ENCODE measurements at regions not wholly inside any gene's neighbourhood (a gene's known extent, or its start where the extent isn't known, plus 50 kb on each side); places are given as distances from the start of the nearest gene placed in this dataset.

- Histone ChIP-seq H3K79me2 (ENCODE audit: low read depth) (no peaks in the 10 kb centered on the region), H3F3A (ENCODE audit: low read depth) (no peaks in the 10 kb centered on the region), H3K4me1 (no peaks in the 10 kb centered on the region), H3K4me2 (no peak overlapping the region), H4K20me1 (ENCODE audit: low read depth) (no peaks in the 10 kb centered on the region), H3K9me3 (ENCODE audit: low read depth) (no peaks in the 10 kb centered on the region), H3K9ac (no peak overlapping the region), H3K27ac (no peak overlapping the region), H3K27me3 (no peaks in the 10 kb centered on the region), H2AFZ (replicated peaks) (no peak overlapping the region), H3K4me3 (no peak overlapping the region), H3K36me3 (no peaks in the 10 kb centered on the region)
- Mint-ChIP-seq H3K27ac (no peak overlapping the region), H3K4me3 (no peak overlapping the region), H3K27me3 (ENCODE audit: insufficient read depth, low read depth) (no peaks in the 10 kb centered on the region), H3K4me1 (no peaks in the 10 kb centered on the region), H3K36me3 (no peaks in the 10 kb centered on the region), H3K9me3 (no peaks in the 10 kb centered on the region)
- TF ChIP-seq EZH2 (IDR thresholded peaks at IDR 0.05) (no peak), EZH2phosphoT487 (IDR thresholded peaks at IDR 0.05) (no peak), CTCF (IDR thresholded peaks at IDR 0.05) (no peak)
- no peak for DNase-seq (ENCODE audit: low spot score)
Observed at GRCh38 chr3:21094686-21095085, 656.3 kb downstream of the ZNF385D start.

- H3K27ac Mint-ChIP-seq = no peak overlapping the region
- Histone ChIP-seq H3K27ac (no peak overlapping the region), H3K79me2 (ENCODE audit: low read depth) (no peaks in the 10 kb centered on the region), H3K4me2 (no peak overlapping the region), H3K27me3 (no peaks in the 10 kb centered on the region), H4K20me1 (ENCODE audit: low read depth) (no peaks in the 10 kb centered on the region), H3K9me3 (ENCODE audit: low read depth) (no peaks in the 10 kb centered on the region), H3K36me3 (no peaks in the 10 kb centered on the region), H3K9ac (no peak overlapping the region), H3K4me1 (peaks cover 9% of the 10 kb centered on the region), H2AFZ (replicated peaks) (no peak overlapping the region), H3F3A (ENCODE audit: low read depth) (no peaks in the 10 kb centered on the region), H3K4me3 (no peak overlapping the region)
- TF ChIP-seq EZH2phosphoT487 (IDR thresholded peaks at IDR 0.05) (no peak), CTCF (IDR thresholded peaks at IDR 0.05) (no peak), EZH2 (IDR thresholded peaks at IDR 0.05) (no peak)
- no peaks in the 10 kb centered on the region for H3K9me3 Mint-ChIP-seq
- H3K27me3 Mint-ChIP-seq (ENCODE audit: insufficient read depth, low read depth) = no peaks in the 10 kb centered on the region
- H3K4me1 Mint-ChIP-seq = no peaks in the 10 kb centered on the region
- DNase-seq (ENCODE audit: low spot score) = no peak
- H3K4me3 Mint-ChIP-seq = no peak overlapping the region
- H3K36me3 Mint-ChIP-seq = no peaks in the 10 kb centered on the region
Observed at GRCh38 chr3:21073561-21073960, 677.4 kb downstream of the ZNF385D start.

GRCh38 chr3:21067031-21067813, 683.8 kb downstream of the ZNF385D start:
- Histone ChIP-seq H3K79me2 (ENCODE audit: low read depth) (no peaks in the 10 kb centered on the region), H3K4me3 (no peak overlapping the region), H3F3A (ENCODE audit: low read depth) (no peaks in the 10 kb centered on the region), H3K9me3 (ENCODE audit: low read depth) (no peaks in the 10 kb centered on the region), H3K36me3 (no peaks in the 10 kb centered on the region), H2AFZ (replicated peaks) (no peak overlapping the region), H3K27me3 (no peaks in the 10 kb centered on the region), H3K9ac (no peak overlapping the region), H3K4me2 (no peak overlapping the region), H4K20me1 (ENCODE audit: low read depth) (no peaks in the 10 kb centered on the region), H3K27ac (no peak overlapping the region), H3K4me1 (no peaks in the 10 kb centered on the region)
- H3K27me3 Mint-ChIP-seq (ENCODE audit: insufficient read depth, low read depth) = no peaks in the 10 kb centered on the region
- no peak overlapping the region for H3K4me3 Mint-ChIP-seq
- TF ChIP-seq CTCF (IDR thresholded peaks at IDR 0.05) (no peak), EZH2 (IDR thresholded peaks at IDR 0.05) (no peak), EZH2phosphoT487 (IDR thresholded peaks at IDR 0.05) (no peak)
- H3K4me1 Mint-ChIP-seq = no peaks in the 10 kb centered on the region
- no peak overlapping the region for H3K27ac Mint-ChIP-seq
- no peaks in the 10 kb centered on the region for H3K9me3 Mint-ChIP-seq
- H3K36me3 Mint-ChIP-seq = no peaks in the 10 kb centered on the region
- DNase-seq (ENCODE audit: low spot score) = no peak
